ENCODE measurements at regions not wholly inside any gene's neighbourhood (a gene's known extent, or its start where the extent isn't known, plus 50 kb on each side); places are given as distances from the start of the nearest gene placed in this dataset.

- no peak for ATAC-seq
- intact Hi-C loops (cut with DNase I): no loop called here
- no peak for DNase-seq (ENCODE audit: missing footprints)
These were observed 1035.7 kb downstream of the ADGRL2 start for GRCh38 chr1:82836213-82836972.

DNA sequence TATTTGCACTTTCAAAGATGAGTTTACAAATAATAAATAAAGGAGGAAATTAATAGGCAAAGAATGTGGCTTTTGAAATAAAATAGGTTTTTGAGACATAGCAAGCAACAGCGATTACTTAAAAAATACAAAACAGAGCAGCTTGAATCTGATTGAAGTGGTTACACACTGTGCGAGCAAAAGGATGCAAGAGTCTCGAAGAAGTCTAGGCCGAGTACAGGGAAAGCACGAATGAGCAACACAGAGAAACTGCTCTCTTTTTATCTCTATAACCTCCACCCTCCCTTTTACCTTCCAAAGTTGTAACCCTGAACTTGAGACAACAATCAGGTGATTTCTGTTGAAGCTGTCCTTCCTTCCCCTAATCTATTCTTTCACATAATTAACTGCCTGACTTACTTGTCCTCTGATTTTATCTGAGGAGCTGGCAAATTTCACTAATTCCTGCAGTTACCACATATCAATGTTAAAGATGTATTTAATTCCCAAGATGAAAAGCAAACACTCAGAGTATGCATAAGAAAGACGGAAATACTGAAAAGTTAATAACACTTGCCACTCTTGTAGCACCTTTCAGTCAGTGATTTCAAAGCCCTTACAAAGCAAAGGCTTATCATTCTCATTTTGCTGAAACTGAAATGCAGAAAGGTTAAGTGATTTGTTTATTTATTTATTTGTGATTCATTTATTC is 1030.1 kb downstream of the ADGRL2 start:
- ATAC-seq (no peak), DNase-seq (ENCODE audit: missing footprints) (no peak)
- intact Hi-C loops (cut with DNase I): no loop called here

GRCh38 chr1:82829527-82829926 is 1028.8 kb downstream of the ADGRL2 start:
- DNase-seq (ENCODE audit: missing footprints): no peak
- no peak for ATAC-seq
- intact Hi-C loops (cut with DNase I): no loop called here

GRCh38 chr1:82823876-82824275 is 1023.1 kb downstream of the ADGRL2 start:
- intact Hi-C loops (cut with DNase I): no loop called here
- no peak for ATAC-seq
- no peak for DNase-seq (ENCODE audit: missing footprints)

DNA sequence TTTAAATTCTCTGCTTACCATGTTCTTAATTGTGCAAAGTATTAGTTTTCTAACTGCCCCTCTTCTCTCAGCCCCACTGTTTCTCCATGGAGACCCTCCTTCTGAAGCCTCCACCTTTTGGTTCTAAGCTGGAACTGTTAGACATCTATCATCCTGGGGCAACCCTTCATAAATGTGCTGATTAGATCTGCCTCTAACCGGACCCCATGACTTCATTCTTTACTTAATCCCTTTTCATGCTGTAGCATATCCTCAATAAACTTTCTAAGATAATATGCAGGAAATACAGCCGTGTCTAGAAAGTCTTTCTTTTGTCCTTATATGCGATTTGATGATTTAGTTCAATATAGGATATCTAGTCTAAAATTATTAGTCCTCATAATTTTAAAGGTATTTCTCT is 1020.1 kb downstream of the ADGRL2 start:
- intact Hi-C loops (cut with DNase I): no loop called here
- ATAC-seq (no peak), DNase-seq (ENCODE audit: missing footprints) (no peak)

DNA sequence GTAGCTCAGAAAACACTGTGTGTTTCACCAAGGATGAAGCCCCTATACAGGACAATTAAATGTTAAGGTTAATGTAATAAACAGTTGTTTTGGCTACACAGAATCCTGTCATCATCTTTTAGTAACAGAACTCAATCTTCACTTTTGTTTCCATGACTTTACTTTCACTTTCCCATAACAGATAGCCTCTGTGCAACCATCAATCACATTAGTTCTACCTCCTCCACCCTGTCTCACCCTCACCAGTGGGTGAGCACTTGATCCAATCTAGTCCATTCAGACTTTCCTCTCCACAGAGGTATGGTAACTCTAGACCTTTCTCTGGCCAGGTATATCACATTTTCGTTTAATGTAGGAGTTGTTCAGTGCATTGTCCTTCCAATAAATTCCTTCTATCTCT is 1018.5 kb downstream of the ADGRL2 start:
- ATAC-seq: no peak
- DNase-seq (ENCODE audit: missing footprints): no peak
- intact Hi-C loops (cut with DNase I): no loop called here

DNA sequence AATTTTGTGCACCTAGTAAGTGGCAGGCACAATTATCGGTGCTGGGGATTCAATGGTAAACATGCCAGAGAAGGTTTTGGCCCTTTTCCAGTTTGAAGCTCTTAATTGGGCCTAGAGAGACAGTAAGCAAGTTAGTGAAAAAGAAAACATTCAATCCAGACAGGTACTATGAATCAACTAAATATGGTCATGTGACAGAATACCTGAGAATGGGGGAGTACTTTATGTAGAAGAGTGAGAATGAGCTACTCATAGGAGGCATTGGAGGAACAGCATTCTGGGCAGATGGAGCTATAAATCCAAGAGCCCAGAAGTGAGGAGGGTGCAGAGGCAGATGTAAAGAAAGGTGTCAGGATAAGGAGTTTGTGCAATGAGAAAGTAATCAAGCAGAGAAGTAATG is 1017.9 kb downstream of the ADGRL2 start:
- ATAC-seq (no peak), DNase-seq (ENCODE audit: missing footprints) (no peak)
- intact Hi-C loops (cut with DNase I): no loop called here

- ATAC-seq: no peak
- no peak for DNase-seq (ENCODE audit: missing footprints)
- intact Hi-C loops (cut with DNase I): no loop called here
These were observed 1012.7 kb downstream of the ADGRL2 start for GRCh38 chr1:82813386-82813785.

GRCh38 chr1:82810601-82811000 is 1009.9 kb downstream of the ADGRL2 start:
- no peak for ATAC-seq
- DNase-seq (ENCODE audit: missing footprints): no peak
- intact Hi-C loops (cut with DNase I): no loop called here

- ATAC-seq: no peak
- intact Hi-C loops (cut with DNase I): no loop called here
These were observed 1006.8 kb downstream of the ADGRL2 start for GRCh38 chr1:82807563-82807962.

DNA sequence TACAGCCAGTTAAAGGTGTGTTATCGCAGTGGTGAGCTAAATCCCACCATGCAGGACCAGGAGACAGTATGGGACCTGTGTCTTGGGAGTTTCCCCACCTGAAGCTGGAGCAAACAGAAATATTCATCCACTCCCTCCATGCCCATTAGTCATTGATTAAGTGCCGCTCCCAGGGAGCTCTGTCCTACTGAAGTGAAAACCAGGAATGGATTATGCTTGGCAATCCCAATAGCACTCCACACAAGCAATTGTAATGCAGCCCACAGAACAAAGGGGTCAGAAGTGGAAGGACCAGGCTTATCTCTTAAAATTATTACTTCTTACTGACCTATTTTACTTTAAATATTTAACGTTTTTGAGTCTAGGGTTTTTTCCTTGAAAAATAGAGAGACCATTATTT is 1005.4 kb downstream of the ADGRL2 start:
- ATAC-seq (no peak), DNase-seq (ENCODE audit: missing footprints) (no peak)
- intact Hi-C loops (cut with DNase I): no loop called here

More at GRCh38 chr1:82807563-82807962, 1006.8 kb downstream of the ADGRL2 start:
- DNase-seq (ENCODE audit: missing footprints): no peak

DNA sequence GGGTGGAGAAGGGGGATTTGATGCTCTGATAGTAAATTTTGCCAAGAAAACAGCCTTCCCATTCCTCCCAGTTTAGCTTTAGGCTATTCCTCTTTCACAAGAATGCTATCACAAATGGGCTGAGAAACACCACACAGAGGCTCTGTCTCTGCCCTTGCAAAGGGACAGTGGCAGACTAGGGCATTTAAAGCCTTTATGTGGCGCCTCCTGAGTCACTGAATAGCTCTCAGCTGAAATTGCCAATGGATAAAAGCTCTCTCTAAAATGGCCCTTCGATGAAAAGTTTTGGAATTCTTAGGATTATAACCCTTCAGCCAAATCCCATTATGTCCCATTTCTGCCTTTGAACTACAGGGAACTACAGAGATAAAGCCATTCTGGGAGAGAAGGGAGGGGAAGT is 1000.4 kb downstream of the ADGRL2 start:
- intact Hi-C loops (cut with DNase I): no loop called here
- DNase-seq (ENCODE audit: missing footprints): no peak
- no peak for ATAC-seq

DNA sequence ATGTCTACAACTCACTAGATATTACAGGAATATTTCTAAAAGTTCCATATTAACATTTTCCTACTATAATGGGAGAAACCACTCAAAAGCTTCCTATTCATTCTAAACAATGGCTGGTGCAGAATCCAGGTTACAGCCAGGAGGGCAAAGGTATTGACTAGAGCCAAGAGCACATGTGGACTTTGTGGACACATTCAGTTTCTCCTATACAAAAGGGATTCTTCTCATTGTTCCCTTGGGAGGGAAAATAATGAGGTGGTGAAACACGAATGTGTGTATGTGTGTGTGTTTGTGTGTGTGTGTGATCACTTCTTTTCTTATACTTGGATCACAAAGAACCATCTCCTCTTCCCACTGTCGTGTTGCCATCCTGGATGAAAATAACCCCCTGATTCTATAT is 1000.0 kb downstream of the ADGRL2 start:
- no peak for ATAC-seq
- no peak for DNase-seq (ENCODE audit: missing footprints)
- intact Hi-C loops (cut with DNase I): no loop called here

DNA sequence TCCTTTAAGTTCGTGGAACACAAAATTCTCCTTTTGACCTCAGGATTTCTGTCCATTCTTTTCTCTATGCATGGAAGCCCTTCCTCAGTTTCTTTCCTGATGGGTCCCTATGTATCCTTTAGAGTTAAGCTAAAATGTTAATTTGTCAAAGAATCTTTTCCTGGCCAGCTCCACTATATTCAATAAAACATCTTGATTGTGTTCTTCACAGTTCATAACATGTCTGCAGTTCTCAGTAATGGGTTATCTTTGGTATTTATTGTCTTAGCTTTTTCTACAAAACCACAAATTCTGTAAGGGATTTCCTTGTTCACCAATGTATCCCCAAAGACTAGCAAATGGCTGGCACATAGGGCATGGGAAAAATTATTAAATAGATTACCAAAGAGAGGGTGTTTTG is 998.5 kb downstream of the ADGRL2 start:
- intact Hi-C loops (cut with DNase I): no loop called here
- DNase-seq (ENCODE audit: missing footprints): no peak
- ATAC-seq: no peak

DNA sequence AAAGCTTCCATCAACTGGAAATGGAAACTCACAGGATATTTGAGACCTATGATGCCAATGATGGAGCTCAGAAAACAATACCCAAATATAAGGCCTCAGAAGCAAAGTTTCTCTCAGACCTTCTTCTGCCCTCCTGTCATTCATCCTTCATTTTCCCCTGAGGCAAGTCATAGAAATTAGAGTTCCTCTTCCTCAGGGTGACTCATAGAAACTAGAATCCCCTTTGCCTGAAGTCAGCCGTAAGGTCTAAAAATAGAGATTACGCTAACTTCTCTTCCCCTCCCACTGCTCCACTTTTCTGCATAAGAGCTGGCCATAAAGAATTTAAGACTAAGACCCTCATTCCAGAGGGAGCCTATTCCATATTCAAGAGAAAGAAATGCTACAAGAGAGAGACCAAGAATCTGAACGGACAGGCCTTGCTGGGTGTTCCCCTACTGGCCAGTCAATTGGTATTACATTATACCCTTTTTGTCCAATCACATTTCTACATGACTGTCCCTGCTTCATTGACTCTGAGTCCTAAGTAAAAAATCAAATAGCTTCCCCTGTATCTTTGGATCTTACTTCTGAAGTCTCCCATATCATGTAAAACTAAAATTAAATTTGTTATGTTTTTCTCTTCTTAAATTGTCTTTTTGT is 994.9 kb downstream of the ADGRL2 start:
- DNase-seq (ENCODE audit: missing footprints) (no peak), ATAC-seq (no peak)
- intact Hi-C loops (cut with DNase I): no loop called here

DNA sequence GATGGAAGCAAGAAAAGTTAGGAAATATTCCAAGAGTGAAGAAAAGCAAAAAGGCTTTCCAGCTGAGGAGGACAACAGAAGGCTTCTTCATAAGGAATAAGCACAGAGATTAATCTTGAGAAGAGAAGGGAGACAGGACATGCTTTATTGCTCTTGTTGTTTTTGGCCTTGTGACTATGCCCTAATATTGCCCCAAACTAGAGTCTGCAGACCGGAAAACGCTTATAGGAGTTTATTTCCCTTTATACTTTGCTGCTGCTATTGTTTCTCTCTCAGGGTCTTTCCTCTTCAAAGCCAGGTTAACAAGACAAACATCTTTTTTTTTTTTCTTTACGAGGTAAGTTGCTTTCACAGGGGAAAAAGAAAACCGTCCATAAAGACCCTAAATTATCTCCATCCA is 991.4 kb downstream of the ADGRL2 start:
- intact Hi-C loops (cut with DNase I): no loop called here
- DNase-seq (ENCODE audit: missing footprints): no peak
- ATAC-seq: no peak

DNA sequence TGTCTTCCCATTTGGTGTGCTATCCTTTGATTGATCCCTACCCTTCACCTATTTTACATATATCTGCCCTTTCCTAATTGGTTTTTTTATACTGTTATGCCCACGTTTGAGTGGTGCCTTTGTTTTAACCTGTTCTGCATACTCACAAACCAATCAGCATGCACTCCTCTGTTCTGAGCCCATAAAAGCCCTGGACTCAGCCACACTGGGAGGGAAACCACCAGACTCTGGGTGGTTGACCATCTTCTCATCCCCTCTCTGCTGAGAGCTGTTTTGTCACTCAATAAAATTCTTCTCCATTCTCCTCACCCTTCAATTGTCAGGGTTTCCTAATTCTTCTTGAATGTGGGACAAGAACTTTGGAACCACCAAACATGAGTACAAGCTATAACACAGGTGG is 989.8 kb downstream of the ADGRL2 start:
- no peak for DNase-seq (ENCODE audit: missing footprints)
- intact Hi-C loops (cut with DNase I): no loop called here
- no peak for ATAC-seq

- ATAC-seq (no peak), DNase-seq (ENCODE audit: missing footprints) (no peak)
- intact Hi-C loops (cut with DNase I): no loop called here
These were observed 987.9 kb downstream of the ADGRL2 start for GRCh38 chr1:82788660-82789059.

GRCh38 chr1:82788038-82788437 is 987.3 kb downstream of the ADGRL2 start:
- intact Hi-C loops (cut with DNase I): no loop called here
- ATAC-seq: no peak
- DNase-seq (ENCODE audit: missing footprints): no peak

DNA sequence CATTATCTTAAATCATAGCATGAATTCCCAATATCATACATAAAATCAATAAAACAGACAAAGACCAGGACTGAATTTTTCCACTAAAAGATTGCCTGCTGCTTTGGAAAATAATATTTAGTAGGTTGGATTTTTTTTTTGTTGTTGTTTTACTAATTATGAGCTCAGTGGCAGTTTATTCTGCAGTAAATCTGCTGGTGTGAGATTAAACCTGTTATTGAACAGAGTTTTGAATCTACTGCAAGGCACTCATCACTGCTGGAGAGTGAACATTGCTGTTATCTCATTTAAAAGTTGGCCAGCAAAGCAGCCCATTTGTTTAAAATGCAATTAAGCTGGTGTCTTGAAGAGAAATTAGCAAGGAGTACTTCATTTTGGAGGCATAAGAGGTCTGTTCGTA is 986.1 kb downstream of the ADGRL2 start:
- DNase-seq (ENCODE audit: missing footprints) (no peak), ATAC-seq (no peak)
- intact Hi-C loops (cut with DNase I): no loop called here

Data from Right ventricle myocardium inferior (tissue), 1 donor.